Esophagus squamous epithelium (tissue), 4 donors: ENCODE measurements at regions not wholly inside any gene's neighbourhood (a gene's known extent, or its start where the extent isn't known, plus 50 kb on each side); places are given as distances from the start of the nearest gene placed in this dataset.

Experiments used
- POLR2A ChIP-seq, 4 donors: fragments of 450-650 bp; IDR thresholded peaks; one replicate each; pipeline ENCODE4 v1.6.1; 2017; ENCODE audit warnings: antibody characterized with exemption in 4 of 4, mild to moderate bottlenecking in 4 of 4, moderate library complexity in 3 of 4
- TF ChIP-seq, protein P1 (sequence below), 6 experiments: fragments of 450-650 bp in 4 of 6; fragments of 200-600 bp in 2 of 6; sonication (generic) in 2 of 6; IDR thresholded peaks; one replicate each; pipeline ENCODE4 v1.5.1; 2016 to 2019; ENCODE audit warnings: antibody characterized with exemption in 6 of 6, mild to moderate bottlenecking in 4 of 6, moderate library complexity in 4 of 6

DNA sequence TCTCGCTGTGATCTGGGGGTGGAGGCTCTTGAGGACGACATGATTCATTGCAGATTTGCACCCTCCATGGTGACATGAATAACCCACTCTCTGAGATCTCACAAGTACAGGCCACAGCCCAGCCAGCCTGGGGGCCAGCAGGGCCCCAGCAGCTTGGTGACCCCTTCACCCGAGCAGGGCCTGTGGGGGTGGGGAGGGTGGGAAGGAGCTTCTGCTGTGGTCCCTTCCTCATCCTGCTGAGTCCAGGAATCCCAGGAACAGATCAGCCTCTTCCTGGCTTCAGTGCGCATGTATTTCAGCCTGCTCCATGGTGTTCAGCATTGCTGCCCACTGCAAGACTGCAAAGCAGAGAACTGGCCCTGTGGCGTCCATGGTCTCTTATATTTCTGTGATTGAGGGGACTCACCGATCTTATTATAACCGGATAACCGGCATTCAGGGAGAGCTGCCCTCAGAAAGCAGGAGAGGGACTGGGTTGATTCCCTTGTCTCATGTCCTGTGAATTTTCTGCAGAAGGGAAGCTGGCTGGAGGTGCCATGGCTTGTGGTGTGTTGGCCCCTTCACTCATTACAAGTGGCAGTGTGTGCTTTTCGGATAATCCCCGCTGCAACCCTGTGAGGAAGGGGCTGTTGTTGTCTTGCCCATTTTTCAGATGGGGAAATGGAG is 118.8 kb upstream of the FRMD1 start:
- no peak for TF ChIP-seq POLR2A (IDR thresholded peaks at IDR 0.05)
- TF ChIP-seq, protein P1, sequence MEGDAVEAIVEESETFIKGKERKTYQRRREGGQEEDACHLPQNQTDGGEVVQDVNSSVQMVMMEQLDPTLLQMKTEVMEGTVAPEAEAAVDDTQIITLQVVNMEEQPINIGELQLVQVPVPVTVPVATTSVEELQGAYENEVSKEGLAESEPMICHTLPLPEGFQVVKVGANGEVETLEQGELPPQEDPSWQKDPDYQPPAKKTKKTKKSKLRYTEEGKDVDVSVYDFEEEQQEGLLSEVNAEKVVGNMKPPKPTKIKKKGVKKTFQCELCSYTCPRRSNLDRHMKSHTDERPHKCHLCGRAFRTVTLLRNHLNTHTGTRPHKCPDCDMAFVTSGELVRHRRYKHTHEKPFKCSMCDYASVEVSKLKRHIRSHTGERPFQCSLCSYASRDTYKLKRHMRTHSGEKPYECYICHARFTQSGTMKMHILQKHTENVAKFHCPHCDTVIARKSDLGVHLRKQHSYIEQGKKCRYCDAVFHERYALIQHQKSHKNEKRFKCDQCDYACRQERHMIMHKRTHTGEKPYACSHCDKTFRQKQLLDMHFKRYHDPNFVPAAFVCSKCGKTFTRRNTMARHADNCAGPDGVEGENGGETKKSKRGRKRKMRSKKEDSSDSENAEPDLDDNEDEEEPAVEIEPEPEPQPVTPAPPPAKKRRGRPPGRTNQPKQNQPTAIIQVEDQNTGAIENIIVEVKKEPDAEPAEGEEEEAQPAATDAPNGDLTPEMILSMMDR (IDR thresholded peaks at IDR 0.05) = no peak
